PC-3 (cell line): ENCODE measurements at regions not wholly inside any gene's neighbourhood (a gene's known extent, or its start where the extent isn't known, plus 50 kb on each side); places are given as distances from the start of the nearest gene placed in this dataset.
A peak's percentile ranks its signal among the peaks of the same experiment; 100 is the strongest.

Experiments used
- ATAC-seq: fragments of 200-7000 bp; cut with Tn5 transposase; 2 replicates; pipeline ENCODE4 v1.9.1; 2020; ENCODE audit warnings: mild to moderate bottlenecking, moderate library complexity
- BruUV-seq: library from RNA; stranded (reverse); fragments of 400-500 nt; replicated peaks from 2 replicates; lab custom pipeline; 2021; lab: Mats Ljungman, UMichigan
- CTCF ChIA-PET: fragments of 300-600 bp; sonication (Branson Sonifier 250); formaldehyde crosslinking; loops from one replicate; lab custom pipeline; 2022; ENCODE audit warnings: antibody characterized with exemption; lab: Charles Lee
- POLR2A ChIA-PET: fragments of 300-600 bp; sonication (Branson Sonifier 250); formaldehyde crosslinking; loops from one replicate; lab custom pipeline; 2022; ENCODE audit warnings: antibody characterized with exemption; ENCODE audit not compliant: unreplicated experiment; lab: Charles Lee
- DNase-seq: peaks from one replicate; pipeline ENCODE4 v3.0.0-alpha.2; 2015
- H2AFZ ChIP-seq: fragments of 300-600 bp; sonication (generic); 2 replicates; pipeline ENCODE4 v1.6.0; 2016; ENCODE audit warnings: antibody characterized with exemption, low read length
- H3F3A ChIP-seq: fragments of 300-600 bp; sonication (generic); one replicate; pipeline ENCODE4 v1.6.0; 2017; ENCODE audit warnings: antibody characterized with exemption, low read length, control low read depth, mild to moderate bottlenecking; ENCODE audit not compliant: unreplicated experiment
- H3K27ac ChIP-seq: fragments of 300-600 bp; sonication (generic); 2 replicates; pipeline ENCODE4 v1.5.1; 2016; ENCODE audit warnings: mild to moderate bottlenecking, low read length
- H3K27me3 ChIP-seq: fragments of 300-600 bp; sonication (generic); 2 replicates; pipeline ENCODE4 v1.6.1; 2016; ENCODE audit warnings: low read length, mixed read lengths
- H3K36me3 ChIP-seq: fragments of 300-600 bp; sonication (generic); 2 replicates; pipeline ENCODE4 v1.6.1; 2016; ENCODE audit warnings: low read depth, mixed run types, low read length, mixed read lengths
- H3K4me1 ChIP-seq: fragments of 300-600 bp; sonication (generic); 2 replicates; pipeline ENCODE4 v1.5.1; 2016; ENCODE audit warnings: low read length; ENCODE audit not compliant: insufficient read depth
- H3K4me2 ChIP-seq: fragments of 300-600 bp; sonication (generic); 2 replicates; pipeline ENCODE4 v1.6.0; 2016; ENCODE audit warnings: low read length
- H3K4me3 ChIP-seq: fragments of 300-600 bp; sonication (generic); 2 replicates; pipeline ENCODE4 v1.5.1; 2016; ENCODE audit warnings: mild to moderate bottlenecking, low read length, mixed read lengths
- H3K79me2 ChIP-seq: fragments of 300-600 bp; sonication (generic); 2 replicates; pipeline ENCODE4 v1.6.1; 2017; ENCODE audit warnings: low read length, mixed read lengths
- H3K9ac ChIP-seq: fragments of 300-600 bp; sonication (generic); 2 replicates; pipeline ENCODE4 v1.6.0; 2016; ENCODE audit warnings: mild to moderate bottlenecking, low read length
- H3K9me2 ChIP-seq: fragments of 300-600 bp; sonication (generic); replicated peaks from 2 replicates; pipeline ENCODE4 v1.6.1; 2016; ENCODE audit warnings: mixed run types, low read length, mixed read lengths
- H3K9me3 ChIP-seq: fragments of 300-600 bp; sonication (generic); 2 replicates; pipeline ENCODE4 v1.6.1; 2016; ENCODE audit warnings: low read length, mixed read lengths
- H4K20me1 ChIP-seq: fragments of 300-600 bp; sonication (generic); 2 replicates; pipeline ENCODE4 v1.6.1; 2016; ENCODE audit warnings: low read length, mixed read lengths
- EZH2 ChIP-seq: fragments of 300-600 bp; sonication (generic); IDR thresholded peaks from one replicate; pipeline ENCODE4 v1.6.1; 2017; ENCODE audit warnings: antibody characterized with exemption, mild to moderate bottlenecking, low read length; ENCODE audit not compliant: unreplicated experiment
- EZH2phosphoT487 ChIP-seq: fragments of 300-600 bp; sonication (generic); IDR thresholded peaks from 2 replicates; pipeline ENCODE4 v1.6.1; 2018; ENCODE audit warnings: mild to moderate bottlenecking, antibody characterized with exemption, low read length, borderline replicate concordance
- intact Hi-C: fragments of 100-400 bp; cut with micrococcal nuclease; formaldehyde crosslinking; loops from 2 replicates; pipeline ENCODE4 v1.9.0; 2023
- TF ChIP-seq, protein P1 (sequence below): fragments of 300-600 bp; sonication (generic); conservative IDR thresholded peaks from 2 replicates; pipeline ENCODE4 v1.5.1; 2017; ENCODE audit warnings: antibody characterized with exemption, low read depth, mild to moderate bottlenecking, low read length

DNA sequence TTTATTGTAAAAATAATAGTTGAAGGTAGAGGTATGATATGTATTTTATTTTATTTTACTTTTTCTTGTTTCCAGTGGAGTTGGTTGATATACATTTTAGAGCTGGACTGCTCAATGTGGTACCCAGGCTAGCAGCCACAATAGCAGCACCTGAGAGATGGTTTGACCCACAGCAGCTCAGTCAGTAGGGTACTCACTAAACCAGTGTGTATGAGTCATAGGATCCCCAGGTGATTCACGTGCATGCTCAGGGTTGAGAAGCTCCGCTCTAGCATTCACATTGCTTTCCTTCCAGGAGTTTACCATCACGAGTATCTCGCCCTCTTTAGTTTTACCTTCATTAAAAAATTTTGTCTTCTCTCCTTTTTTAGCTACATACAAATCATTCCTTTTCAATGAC, 96.0 kb upstream of the PAXBP1 start:
- H3K9ac ChIP-seq, result no peak overlapping the region
- DNase-seq, result peak; percentile 48
- intact Hi-C loops, result no loop called here

DNA sequence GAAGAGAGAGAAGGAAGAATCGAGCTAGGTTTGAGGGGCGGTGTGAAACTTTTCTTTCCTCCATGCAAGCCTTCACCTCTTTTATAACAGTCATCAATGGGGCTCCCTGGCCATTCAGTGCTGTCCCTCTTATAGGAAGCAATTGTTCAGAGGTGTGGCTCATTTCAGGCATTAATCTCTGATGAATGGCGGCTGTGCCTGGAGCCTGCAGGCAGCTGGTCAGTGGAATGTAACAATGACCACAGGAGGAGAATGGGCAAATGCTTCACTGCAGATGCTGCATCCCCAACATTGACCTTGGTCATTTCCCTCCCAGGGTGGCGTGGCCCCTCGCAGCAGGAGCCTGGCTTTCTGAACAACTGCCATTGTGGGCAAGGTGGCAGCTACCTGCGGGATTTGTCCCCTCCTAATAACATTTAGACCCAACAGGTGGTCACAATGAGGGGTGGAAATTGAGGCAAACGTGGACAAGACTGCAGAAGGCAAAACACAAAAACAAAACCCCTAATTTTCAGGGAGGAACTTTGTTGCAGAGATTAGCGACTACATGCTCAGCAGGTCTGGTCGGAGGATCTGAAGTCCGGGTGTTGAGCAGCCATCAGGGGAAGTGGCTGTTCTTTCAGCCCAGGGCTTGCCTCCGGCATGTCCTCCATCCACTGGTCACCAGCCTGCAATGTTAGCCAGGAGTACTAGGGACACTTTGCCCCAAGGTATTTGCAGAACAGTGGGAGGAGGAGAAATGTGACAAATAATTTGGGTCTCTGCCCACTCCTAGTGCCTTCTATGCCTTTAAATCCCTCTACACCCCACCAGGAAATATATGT, 97.3 kb upstream of the PAXBP1 start:
- Histone ChIP-seq H3K9me2 (no peaks in the 10 kb centered on the region), H3K79me2 (no peaks in the 10 kb centered on the region), H3K27ac (no peak overlapping the region), H3K4me3 (no peak overlapping the region), H3K9ac (no peak overlapping the region), H3K27me3 (peaks cover 87% of the 10 kb centered on the region), H3F3A (no peaks in the 10 kb centered on the region), H3K36me3 (no peaks in the 10 kb centered on the region), H4K20me1 (no peaks in the 10 kb centered on the region), H3K4me1 (no peaks in the 10 kb centered on the region), H3K9me3 (no peaks in the 10 kb centered on the region), H2AFZ (no peak overlapping the region), H3K4me2 (no peak overlapping the region)
- no peak for TF ChIP-seq EZH2phosphoT487
- TF ChIP-seq, protein P1, sequence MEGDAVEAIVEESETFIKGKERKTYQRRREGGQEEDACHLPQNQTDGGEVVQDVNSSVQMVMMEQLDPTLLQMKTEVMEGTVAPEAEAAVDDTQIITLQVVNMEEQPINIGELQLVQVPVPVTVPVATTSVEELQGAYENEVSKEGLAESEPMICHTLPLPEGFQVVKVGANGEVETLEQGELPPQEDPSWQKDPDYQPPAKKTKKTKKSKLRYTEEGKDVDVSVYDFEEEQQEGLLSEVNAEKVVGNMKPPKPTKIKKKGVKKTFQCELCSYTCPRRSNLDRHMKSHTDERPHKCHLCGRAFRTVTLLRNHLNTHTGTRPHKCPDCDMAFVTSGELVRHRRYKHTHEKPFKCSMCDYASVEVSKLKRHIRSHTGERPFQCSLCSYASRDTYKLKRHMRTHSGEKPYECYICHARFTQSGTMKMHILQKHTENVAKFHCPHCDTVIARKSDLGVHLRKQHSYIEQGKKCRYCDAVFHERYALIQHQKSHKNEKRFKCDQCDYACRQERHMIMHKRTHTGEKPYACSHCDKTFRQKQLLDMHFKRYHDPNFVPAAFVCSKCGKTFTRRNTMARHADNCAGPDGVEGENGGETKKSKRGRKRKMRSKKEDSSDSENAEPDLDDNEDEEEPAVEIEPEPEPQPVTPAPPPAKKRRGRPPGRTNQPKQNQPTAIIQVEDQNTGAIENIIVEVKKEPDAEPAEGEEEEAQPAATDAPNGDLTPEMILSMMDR, result no peak
- TF ChIP-seq EZH2, result no peak
- ATAC-seq (no peak), DNase-seq (no peak)
- no TSS peak for BruUV-seq
- ChIA-PET POLR2A (no interaction called here), CTCF (no interaction called here)
- intact Hi-C loops, result no loop called here

More for the DNA sequence above, 96.0 kb upstream of the PAXBP1 start:
- Histone ChIP-seq H3K36me3 (no peaks in the 10 kb centered on the region), H3K79me2 (no peaks in the 10 kb centered on the region), H2AFZ (no peak overlapping the region), H3K27ac (no peak overlapping the region), H3K9me3 (no peaks in the 10 kb centered on the region), H3K4me1 (no peaks in the 10 kb centered on the region), H3K27me3 (peaks cover 91% of the 10 kb centered on the region), H3K9me2 (no peaks in the 10 kb centered on the region), H4K20me1 (no peaks in the 10 kb centered on the region), H3K4me3 (no peak overlapping the region), H3K4me2 (no peak overlapping the region), H3F3A (no peaks in the 10 kb centered on the region)
- CTCF ChIA-PET, result interaction anchor here (0.6 kb wide), 1 partner anchor 41 kb away, joined by 4 read pairs; no protein-coding TSS in a partner anchor
- POLR2A ChIA-PET, result no interaction called here
- TF ChIP-seq EZH2phosphoT487, result no peak
- no peak for TF ChIP-seq EZH2
- TF ChIP-seq, protein P1, result no peak
- BruUV-seq, result no TSS peak
- no peak for ATAC-seq

DNA sequence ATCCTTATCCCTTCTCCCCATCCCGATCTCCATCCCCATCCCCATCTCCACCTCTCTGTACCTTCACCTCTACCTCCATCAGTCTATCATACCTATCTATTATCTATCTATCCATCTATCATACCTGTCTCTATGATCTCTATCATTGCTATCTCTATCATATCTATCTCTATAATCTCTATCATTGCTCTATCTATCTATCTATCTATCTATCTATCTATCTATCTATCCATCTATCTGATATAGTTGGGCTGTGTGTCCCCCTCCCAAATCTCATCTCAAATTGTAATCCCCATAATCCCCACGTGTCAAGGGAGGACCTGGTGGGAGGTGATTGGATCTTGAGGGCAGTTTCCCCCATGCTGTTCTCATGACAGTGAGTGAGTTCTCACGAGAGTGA, 97.9 kb upstream of the PAXBP1 start:
- TF ChIP-seq, protein P1, result no peak
- no peak for TF ChIP-seq EZH2phosphoT487
- TF ChIP-seq EZH2, result no peak
- peaks cover 89% of the 10 kb centered on the region for H3K27me3 ChIP-seq
- POLR2A ChIA-PET, result no interaction called here

More for the DNA sequence above, 97.9 kb upstream of the PAXBP1 start:
- Histone ChIP-seq H3K9me3 (no peaks in the 10 kb centered on the region), H2AFZ (no peak overlapping the region), H3F3A (no peaks in the 10 kb centered on the region), H3K36me3 (no peaks in the 10 kb centered on the region), H3K4me3 (no peak overlapping the region), H4K20me1 (no peaks in the 10 kb centered on the region), H3K9me2 (no peaks in the 10 kb centered on the region), H3K27ac (no peak overlapping the region), H3K4me1 (no peaks in the 10 kb centered on the region), H3K9ac (no peak overlapping the region), H3K4me2 (no peak overlapping the region), H3K79me2 (no peaks in the 10 kb centered on the region)
- no peak for ATAC-seq
- BruUV-seq, result no TSS peak
- no peak for DNase-seq
- intact Hi-C loops, result no loop called here
- CTCF ChIA-PET, result no interaction called here
